ENCODE measurements at regions not wholly inside any gene's neighbourhood (a gene's known extent, or its start where the extent isn't known, plus 50 kb on each side); places are given as distances from the start of the nearest gene placed in this dataset.

DNA sequence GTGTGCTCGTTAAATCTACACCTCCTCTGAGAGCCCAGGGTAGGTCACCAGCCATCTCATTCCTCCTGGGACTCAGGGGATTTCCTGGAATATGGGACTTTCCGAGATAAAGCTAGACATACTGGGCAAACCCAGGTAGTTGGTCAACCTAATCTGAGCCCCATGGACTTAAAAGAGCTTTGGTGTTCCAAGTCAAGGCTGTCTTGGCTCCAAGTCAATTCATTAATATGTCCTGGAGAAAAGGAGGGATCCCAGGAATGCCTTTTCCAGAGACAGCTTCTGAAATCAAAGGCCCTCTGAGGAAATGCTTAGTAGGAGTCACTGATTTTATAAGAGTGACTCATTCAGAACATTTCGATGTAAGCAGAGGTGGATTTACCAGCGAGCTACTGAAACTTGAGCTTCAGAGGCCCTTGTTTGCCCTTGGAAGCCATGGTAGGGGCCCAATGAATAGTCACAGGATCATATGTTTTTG is 137.3 kb upstream of the UBE2E1 start:
- TF ChIP-seq, protein P1, sequence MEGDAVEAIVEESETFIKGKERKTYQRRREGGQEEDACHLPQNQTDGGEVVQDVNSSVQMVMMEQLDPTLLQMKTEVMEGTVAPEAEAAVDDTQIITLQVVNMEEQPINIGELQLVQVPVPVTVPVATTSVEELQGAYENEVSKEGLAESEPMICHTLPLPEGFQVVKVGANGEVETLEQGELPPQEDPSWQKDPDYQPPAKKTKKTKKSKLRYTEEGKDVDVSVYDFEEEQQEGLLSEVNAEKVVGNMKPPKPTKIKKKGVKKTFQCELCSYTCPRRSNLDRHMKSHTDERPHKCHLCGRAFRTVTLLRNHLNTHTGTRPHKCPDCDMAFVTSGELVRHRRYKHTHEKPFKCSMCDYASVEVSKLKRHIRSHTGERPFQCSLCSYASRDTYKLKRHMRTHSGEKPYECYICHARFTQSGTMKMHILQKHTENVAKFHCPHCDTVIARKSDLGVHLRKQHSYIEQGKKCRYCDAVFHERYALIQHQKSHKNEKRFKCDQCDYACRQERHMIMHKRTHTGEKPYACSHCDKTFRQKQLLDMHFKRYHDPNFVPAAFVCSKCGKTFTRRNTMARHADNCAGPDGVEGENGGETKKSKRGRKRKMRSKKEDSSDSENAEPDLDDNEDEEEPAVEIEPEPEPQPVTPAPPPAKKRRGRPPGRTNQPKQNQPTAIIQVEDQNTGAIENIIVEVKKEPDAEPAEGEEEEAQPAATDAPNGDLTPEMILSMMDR (IDR thresholded peaks at IDR 0.05): no peak
- no peak for TF ChIP-seq POLR2A (IDR thresholded peaks at IDR 0.05)

All from heart left ventricle (tissue), 13 donors.